ENCODE measurements at regions not wholly inside any gene's neighbourhood (a gene's known extent, or its start where the extent isn't known, plus 50 kb on each side); places are given as distances from the start of the nearest gene placed in this dataset.
"Not testable (repeated sequence)": the region's sequence is repeated elsewhere in the genome, so short reads cannot be mapped to it uniquely, and the experiment has no call there.

GRCh38 chr1:143728802-143729448 is 242.9 kb downstream of the FAM72C start:
- TF ChIP-seq CTCF, POLR2A (IDR thresholded peaks at IDR 0.05): not testable (repeated sequence)

Data from transverse colon (tissue), 3 donors.